ENCODE measurements at regions not wholly inside any gene's neighbourhood (a gene's known extent, or its start where the extent isn't known, plus 50 kb on each side); places are given as distances from the start of the nearest gene placed in this dataset.
A peak's percentile ranks its signal among the peaks of the same experiment; 100 is the strongest.

DNA sequence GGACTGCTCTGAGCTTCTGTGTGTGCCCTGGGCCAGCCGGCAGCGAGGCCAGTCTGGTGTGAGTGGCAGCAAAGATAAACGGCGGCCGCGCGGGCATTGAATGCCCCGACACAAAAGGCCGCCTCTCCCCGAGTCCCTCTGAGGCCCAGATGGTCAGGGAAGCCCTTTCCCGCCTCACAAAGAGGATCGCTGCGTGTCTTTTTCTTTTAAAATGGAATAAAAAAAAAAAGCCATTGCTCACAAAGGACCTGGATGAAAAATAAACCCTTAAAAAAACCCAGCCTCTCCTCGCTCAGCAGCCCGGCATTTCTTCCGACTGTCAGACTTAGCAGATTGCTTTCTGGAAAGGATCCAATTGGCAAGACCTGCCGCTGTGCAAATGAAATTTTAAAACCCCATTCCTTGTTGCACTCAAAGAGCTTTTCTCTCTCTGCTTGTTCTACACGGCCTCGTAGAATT is 578.7 kb downstream of the BCOR start:
- Histone ChIP-seq H3K79me2 (ENCODE audit: low read length) (no peaks in the 10 kb centered on the region), H3K4me1 (ENCODE audit: insufficient read depth, low read length) (no peaks in the 10 kb centered on the region), H3F3A (ENCODE audit: low read length, unreplicated experiment) (no peaks in the 10 kb centered on the region), H3K4me2 (ENCODE audit: low read length) (peak overlapping the region; percentile 28; the same call in 1 of the 2 replicates), H3K9me3 (ENCODE audit: low read length) (no peaks in the 10 kb centered on the region), H3K9me2 (replicated peaks; ENCODE audit: low read length) (no peaks in the 10 kb centered on the region), H3K9ac (ENCODE audit: low read length) (no peak overlapping the region), H3K27me3 (ENCODE audit: low read length) (peaks cover 29% of the 10 kb centered on the region), H4K20me1 (ENCODE audit: low read length) (no peaks in the 10 kb centered on the region), H3K36me3 (ENCODE audit: low read depth, low read length) (no peaks in the 10 kb centered on the region), H3K27ac (ENCODE audit: low read length) (no peak overlapping the region), H2AFZ (ENCODE audit: low read length) (no peak overlapping the region), H3K4me3 (ENCODE audit: low read length) (no peak overlapping the region)
- ChIA-PET POLR2A (ENCODE audit: unreplicated experiment) (no interaction called here), CTCF (no interaction called here)
- TF ChIP-seq, protein P1, sequence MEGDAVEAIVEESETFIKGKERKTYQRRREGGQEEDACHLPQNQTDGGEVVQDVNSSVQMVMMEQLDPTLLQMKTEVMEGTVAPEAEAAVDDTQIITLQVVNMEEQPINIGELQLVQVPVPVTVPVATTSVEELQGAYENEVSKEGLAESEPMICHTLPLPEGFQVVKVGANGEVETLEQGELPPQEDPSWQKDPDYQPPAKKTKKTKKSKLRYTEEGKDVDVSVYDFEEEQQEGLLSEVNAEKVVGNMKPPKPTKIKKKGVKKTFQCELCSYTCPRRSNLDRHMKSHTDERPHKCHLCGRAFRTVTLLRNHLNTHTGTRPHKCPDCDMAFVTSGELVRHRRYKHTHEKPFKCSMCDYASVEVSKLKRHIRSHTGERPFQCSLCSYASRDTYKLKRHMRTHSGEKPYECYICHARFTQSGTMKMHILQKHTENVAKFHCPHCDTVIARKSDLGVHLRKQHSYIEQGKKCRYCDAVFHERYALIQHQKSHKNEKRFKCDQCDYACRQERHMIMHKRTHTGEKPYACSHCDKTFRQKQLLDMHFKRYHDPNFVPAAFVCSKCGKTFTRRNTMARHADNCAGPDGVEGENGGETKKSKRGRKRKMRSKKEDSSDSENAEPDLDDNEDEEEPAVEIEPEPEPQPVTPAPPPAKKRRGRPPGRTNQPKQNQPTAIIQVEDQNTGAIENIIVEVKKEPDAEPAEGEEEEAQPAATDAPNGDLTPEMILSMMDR (conservative IDR thresholded peaks at IDR 0.05; ENCODE audit: low read depth, low read length): no peak
- peak; percentile 51 for TF ChIP-seq EZH2 (IDR thresholded peaks at IDR 0.05; ENCODE audit: low read length, unreplicated experiment)
- intact Hi-C loops (cut with micrococcal nuclease): no loop called here
- BruUV-seq (replicated peaks): no TSS peak
- DNase-seq: peak; percentile 2
- ATAC-seq: no peak

GRCh38 chrX:39519566-39520301 is 578.0 kb downstream of the BCOR start:
- H3K4me3 ChIP-seq (ENCODE audit: low read length): no peak overlapping the region
- BruUV-seq (replicated peaks): no TSS peak
- ChIA-PET POLR2A (ENCODE audit: unreplicated experiment) (no interaction called here), CTCF (no interaction called here)
- H2AFZ ChIP-seq (ENCODE audit: low read length): no peak overlapping the region
- no peaks in the 10 kb centered on the region for H3K79me2 ChIP-seq (ENCODE audit: low read length)
- no peak overlapping the region for H3K4me2 ChIP-seq (ENCODE audit: low read length)
- intact Hi-C loops (cut with micrococcal nuclease): no loop called here
- H3K9me3 ChIP-seq (ENCODE audit: low read length): no peaks in the 10 kb centered on the region
- no peak overlapping the region for H3K27ac ChIP-seq (ENCODE audit: low read length)
- H3K36me3 ChIP-seq (ENCODE audit: low read depth, low read length): no peaks in the 10 kb centered on the region
- no peaks in the 10 kb centered on the region for H4K20me1 ChIP-seq (ENCODE audit: low read length)
- DNase-seq: no peak
- H3K9me2 ChIP-seq (replicated peaks; ENCODE audit: low read length): no peaks in the 10 kb centered on the region
- no peak for ATAC-seq
- H3K27me3 ChIP-seq (ENCODE audit: low read length): peaks cover 29% of the 10 kb centered on the region
- no peaks in the 10 kb centered on the region for H3K4me1 ChIP-seq (ENCODE audit: insufficient read depth, low read length)
- no peak for TF ChIP-seq EZH2phosphoT487 (IDR thresholded peaks at IDR 0.05; ENCODE audit: borderline replicate concordance, low read length)
- no peak overlapping the region for H3K9ac ChIP-seq (ENCODE audit: low read length)
- no peaks in the 10 kb centered on the region for H3F3A ChIP-seq (ENCODE audit: low read length, unreplicated experiment)

- Histone ChIP-seq H3K9me3 (ENCODE audit: low read length) (no peaks in the 10 kb centered on the region), H3K36me3 (ENCODE audit: low read depth, low read length) (no peaks in the 10 kb centered on the region), H3K27ac (ENCODE audit: low read length) (no peak overlapping the region), H3K4me2 (ENCODE audit: low read length) (no peak overlapping the region), H3F3A (ENCODE audit: low read length, unreplicated experiment) (no peaks in the 10 kb centered on the region), H2AFZ (ENCODE audit: low read length) (no peak overlapping the region), H3K79me2 (ENCODE audit: low read length) (no peaks in the 10 kb centered on the region), H3K4me1 (ENCODE audit: insufficient read depth, low read length) (no peaks in the 10 kb centered on the region), H3K27me3 (ENCODE audit: low read length) (0 out of 2 replicates have a peak, but pooled peaks cover under 1% of the 10 kb centered on the region), H3K4me3 (ENCODE audit: low read length) (no peak overlapping the region), H4K20me1 (ENCODE audit: low read length) (no peaks in the 10 kb centered on the region), H3K9me2 (replicated peaks; ENCODE audit: low read length) (no peaks in the 10 kb centered on the region), H3K9ac (ENCODE audit: low read length) (no peak overlapping the region)
- ChIA-PET POLR2A (ENCODE audit: unreplicated experiment) (no interaction called here), CTCF (no interaction called here)
- DNase-seq (no peak), ATAC-seq (no peak)
- BruUV-seq (replicated peaks): no TSS peak
- intact Hi-C loops (cut with micrococcal nuclease): no loop called here
- TF ChIP-seq, protein P1 (conservative IDR thresholded peaks at IDR 0.05; ENCODE audit: low read depth, low read length): no peak
- TF ChIP-seq EZH2phosphoT487 (IDR thresholded peaks at IDR 0.05; ENCODE audit: borderline replicate concordance, low read length) (no peak), EZH2 (IDR thresholded peaks at IDR 0.05; ENCODE audit: low read length, unreplicated experiment) (no peak)
Measured at GRCh38 chrX:39525758-39526157, 572.0 kb downstream of the BCOR start.
